Ovary (tissue), 7 donors: ENCODE measurements at regions not wholly inside any gene's neighbourhood (a gene's known extent, or its start where the extent isn't known, plus 50 kb on each side); places are given as distances from the start of the nearest gene placed in this dataset.

Experiments
- DNase-seq, 5 donors: peaks; one replicate each; pipeline ENCODE4 v3.0.0-alpha.2; 2019 to 2020
- H3K27ac ChIP-seq, 2 donors: fragments of 200-600 bp; one replicate each; pipeline versions ENCODE4 v1.5.1 to v1.8.0; 2019 to 2022
- H3K27me3 ChIP-seq: fragments of 200-600 bp; one replicate; pipeline ENCODE4 v1.8.0; 2022
- H3K36me3 ChIP-seq: fragments of 200-600 bp; sonication (generic); one replicate; pipeline ENCODE4 v1.5.1; 2019
- H3K4me1 ChIP-seq: one replicate; pipeline ENCODE4 v1.8.1; 2013; ENCODE audit warnings: mild to moderate bottlenecking, moderate library complexity; ENCODE audit not compliant: insufficient read depth
- H3K4me3 ChIP-seq: fragments of 200-600 bp; sonication (generic); one replicate; pipeline ENCODE4 v1.5.1; 2017
- H3K9me3 ChIP-seq, 2 donors: fragments of 200-600 bp in 1 of 2; sonication (generic) in 1 of 2; one replicate each; pipeline versions ENCODE4 v1.5.1 to v1.8.1; 2013 to 2019; ENCODE audit warnings: mild to moderate bottlenecking in 1 of 2, moderate library complexity in 1 of 2
- CTCF ChIP-seq, 3 donors: fragments of 450-650 bp in 2 of 3; fragments of 200-600 bp in 1 of 3; IDR thresholded peaks; one replicate each; pipeline versions ENCODE4 v1.5.1 to v1.8.0; 2016 to 2022; ENCODE audit warnings: antibody characterized with exemption in 3 of 3, mild to moderate bottlenecking in 1 of 3
- EP300 ChIP-seq: sonication (generic); formaldehyde crosslinking; IDR thresholded peaks from one replicate; pipeline ENCODE4 v1.6.1; 2017; ENCODE audit warnings: antibody characterized with exemption
- POLR2A ChIP-seq: fragments of 450-650 bp; IDR thresholded peaks from one replicate; pipeline ENCODE4 v1.6.1; 2017; ENCODE audit warnings: antibody characterized with exemption, mild to moderate bottlenecking, moderate library complexity
- WGBS, 3 donors: extraction: QIAGEN DNeasy Blood & Tissue Kit in 1 of 3; methylation state at CpG; one replicate each; pipeline versions ENCODE4 v1.1.5 to v1.1.7; 2013 to 2017; 5-methylcytosine and 5-hydroxymethylcytosine counted together
- intact Hi-C, 4 donors: fragments of 100-400 bp; cut with DNase I; formaldehyde crosslinking; loops; one replicate each; pipeline versions ENCODE4 v1.11.0 to v1.15.1; 2022 to 2023
- donor health status: DM: no; HTN: no; CAD: no; lungs with moderate emphysema.
- donor health status: DM: no; HTN: no; CAD: no.
- donor health status: Bipolar disorder and iron deficiency.
- donor health status: DM: no; HTN: no; CAD: no.
- donor health status: DM: yes; HTN: yes; CAD: no.

GRCh38 chr5:88485531-88485930, 216.9 kb upstream of the TMEM161B start:
- intact Hi-C loops: no loop called here
- Histone ChIP-seq H3K4me3 (no peak overlapping the region), H3K9me3 (no peaks in the 10 kb centered on the region), H3K27me3 (no peaks in the 10 kb centered on the region), H3K36me3 (no peaks in the 10 kb centered on the region), H3K4me1 (no peaks in the 10 kb centered on the region), H3K27ac (no peak overlapping the region)
- TF ChIP-seq EP300 (no peak), CTCF (IDR thresholded peaks at IDR 0.05) (no peak), POLR2A (no peak)
- no peak for DNase-seq
- WGBS, 3 donors: 55 to 77% (median 64%) methylated on average over 1 of the region's 1 CpG

GRCh38 chr5:88483964-88484672, 215.5 kb upstream of the TMEM161B start:
- no peak for DNase-seq
- Histone ChIP-seq H3K4me3 (no peak overlapping the region), H3K4me1 (no peaks in the 10 kb centered on the region), H3K9me3 (no peaks in the 10 kb centered on the region), H3K27ac (no peak overlapping the region), H3K36me3 (no peaks in the 10 kb centered on the region), H3K27me3 (no peaks in the 10 kb centered on the region)
- 72 to 82% (median 74%) methylated on average over 10 of the region's 10 CpGs for WGBS, 3 donors
- TF ChIP-seq POLR2A (no peak), CTCF (IDR thresholded peaks at IDR 0.05) (no peak), EP300 (no peak)
- intact Hi-C loops: no loop called here

- intact Hi-C loops: no loop called here
- H3K27ac ChIP-seq: no peak overlapping the region
- 42 to 43% (median 42%) methylated on average over 5 of the region's 5 CpGs for whole genome bisulfite sequencing, 3 donors
- no peak overlapping the region for H3K4me3 ChIP-seq
- TF ChIP-seq CTCF (IDR thresholded peaks at IDR 0.05) (no peak), POLR2A (no peak), EP300 (no peak)
- H3K9me3 ChIP-seq: no peaks in the 10 kb centered on the region
- DNase-seq: no peak
- H3K4me1 ChIP-seq: no peaks in the 10 kb centered on the region
- no peaks in the 10 kb centered on the region for H3K27me3 ChIP-seq
- H3K36me3 ChIP-seq: no peaks in the 10 kb centered on the region
Observed at GRCh38 chr5:88480801-88481499, 212.3 kb upstream of the TMEM161B start.

GRCh38 chr5:88480245-88480644, 211.6 kb upstream of the TMEM161B start:
- TF ChIP-seq EP300 (no peak), CTCF (IDR thresholded peaks at IDR 0.05) (no peak), POLR2A (no peak)
- intact Hi-C loops: no loop called here
- Histone ChIP-seq H3K4me3 (no peak overlapping the region), H3K36me3 (no peaks in the 10 kb centered on the region), H3K4me1 (no peaks in the 10 kb centered on the region), H3K27me3 (no peaks in the 10 kb centered on the region), H3K27ac (no peak overlapping the region), H3K9me3 (no peaks in the 10 kb centered on the region)
- no peak for DNase-seq
- WGBS, 3 donors: 37 to 46% (median 44%) methylated on average over 4 of the region's 4 CpGs
